ENCODE measurements at regions not wholly inside any gene's neighbourhood (a gene's known extent, or its start where the extent isn't known, plus 50 kb on each side); places are given as distances from the start of the nearest gene placed in this dataset.

- intact Hi-C loops (cut with micrococcal nuclease; ENCODE audit: unreplicated experiment): no loop called here
- no peaks in the 10 kb centered on the region for H3K27me3 Mint-ChIP-seq (ENCODE audit: unreplicated experiment)
- no TSS peak for BruUV-seq (replicated peaks)
These were observed 419.8 kb downstream of the COG6 start for GRCh38 chr13:40075281-40075680.

GRCh38 chr13:40076765-40077362, 421.4 kb downstream of the COG6 start:
- Mint-ChIP-seq H3K27me3 (ENCODE audit: unreplicated experiment) (no peaks in the 10 kb centered on the region), H3K9me3 (ENCODE audit: low read depth, unreplicated experiment) (no peaks in the 10 kb centered on the region), H3K27ac (ENCODE audit: unreplicated experiment) (no peak overlapping the region), H3K36me3 (ENCODE audit: insufficient read depth, unreplicated experiment) (no peaks in the 10 kb centered on the region), H3K4me3 (ENCODE audit: low read depth, unreplicated experiment) (no peak overlapping the region), H3K4me1 (ENCODE audit: low read depth, unreplicated experiment) (no peaks in the 10 kb centered on the region)
- no peak for TF ChIP-seq CTCF (IDR thresholded peaks at IDR 0.05; ENCODE audit: unreplicated experiment)
- BruUV-seq (replicated peaks): no TSS peak
- DNase-seq: no peak
- CTCF ChIA-PET: no interaction called here
- intact Hi-C loops (cut with micrococcal nuclease; ENCODE audit: unreplicated experiment): no loop called here

More at GRCh38 chr13:40075281-40075680, 419.8 kb downstream of the COG6 start:
- H3K4me3 Mint-ChIP-seq (ENCODE audit: low read depth, unreplicated experiment): no peak overlapping the region
- no peak for TF ChIP-seq CTCF (IDR thresholded peaks at IDR 0.05; ENCODE audit: unreplicated experiment)
- CTCF ChIA-PET: no interaction called here
- no peaks in the 10 kb centered on the region for H3K9me3 Mint-ChIP-seq (ENCODE audit: low read depth, unreplicated experiment)
- no peak overlapping the region for H3K27ac Mint-ChIP-seq (ENCODE audit: unreplicated experiment)
- no peaks in the 10 kb centered on the region for H3K4me1 Mint-ChIP-seq (ENCODE audit: low read depth, unreplicated experiment)
- no peaks in the 10 kb centered on the region for H3K36me3 Mint-ChIP-seq (ENCODE audit: insufficient read depth, unreplicated experiment)
- no peak for DNase-seq

GRCh38 chr13:40077396-40078027, 422.1 kb downstream of the COG6 start:
- no peak for DNase-seq
- H3K27ac Mint-ChIP-seq (ENCODE audit: unreplicated experiment): no peak overlapping the region
- CTCF ChIA-PET: no interaction called here

GRCh38 chr13:40079721-40080120, 424.3 kb downstream of the COG6 start:
- no peak for DNase-seq
- Mint-ChIP-seq H3K27ac (ENCODE audit: unreplicated experiment) (no peak overlapping the region), H3K4me3 (ENCODE audit: low read depth, unreplicated experiment) (no peak overlapping the region), H3K4me1 (ENCODE audit: low read depth, unreplicated experiment) (no peaks in the 10 kb centered on the region), H3K27me3 (ENCODE audit: unreplicated experiment) (no peaks in the 10 kb centered on the region), H3K36me3 (ENCODE audit: insufficient read depth, unreplicated experiment) (no peaks in the 10 kb centered on the region), H3K9me3 (ENCODE audit: low read depth, unreplicated experiment) (no peaks in the 10 kb centered on the region)
- CTCF ChIA-PET: no interaction called here
- intact Hi-C loops (cut with micrococcal nuclease; ENCODE audit: unreplicated experiment): loop anchor here (10.0 kb wide), 1 partner anchor 65 kb away; no protein-coding TSS in a partner anchor
- no peak for TF ChIP-seq CTCF (IDR thresholded peaks at IDR 0.05; ENCODE audit: unreplicated experiment)
- BruUV-seq (replicated peaks): no TSS peak

More at GRCh38 chr13:40077396-40078027, 422.1 kb downstream of the COG6 start:
- Mint-ChIP-seq H3K4me3 (ENCODE audit: low read depth, unreplicated experiment) (no peak overlapping the region), H3K36me3 (ENCODE audit: insufficient read depth, unreplicated experiment) (no peaks in the 10 kb centered on the region), H3K4me1 (ENCODE audit: low read depth, unreplicated experiment) (no peaks in the 10 kb centered on the region), H3K9me3 (ENCODE audit: low read depth, unreplicated experiment) (no peaks in the 10 kb centered on the region), H3K27me3 (ENCODE audit: unreplicated experiment) (no peaks in the 10 kb centered on the region)
- intact Hi-C loops (cut with micrococcal nuclease; ENCODE audit: unreplicated experiment): no loop called here
- no TSS peak for BruUV-seq (replicated peaks)
- no peak for TF ChIP-seq CTCF (IDR thresholded peaks at IDR 0.05; ENCODE audit: unreplicated experiment)

Data from Calu3 (cell line).